Left kidney (tissue), 1 donor: ENCODE measurements at regions not wholly inside any gene's neighbourhood (a gene's known extent, or its start where the extent isn't known, plus 50 kb on each side); places are given as distances from the start of the nearest gene placed in this dataset.
A peak's percentile ranks its signal among the peaks of the same experiment; 100 is the strongest.

ENCODE experiments used
- DNase-seq: peaks from one replicate; pipeline ENCODE4 v3.0.0-alpha.2; 2013

- DNase-seq: no peak
Measured at GRCh38 chr9:129330711-129331492, 152.8 kb upstream of the IER5L start.

- DNase-seq: no peak
Measured at GRCh38 chr9:129328355-129329042, 150.4 kb upstream of the IER5L start.

GRCh38 chr9:129327552-129328328, 149.7 kb upstream of the IER5L start:
- no peak for DNase-seq

- no peak for DNase-seq
Measured at GRCh38 chr9:129326061-129327005, 148.3 kb upstream of the IER5L start.

GRCh38 chr9:129324808-129325502, 146.9 kb upstream of the IER5L start:
- DNase-seq: no peak

GRCh38 chr9:129323999-129324553, 146.0 kb upstream of the IER5L start:
- DNase-seq: no peak

GRCh38 chr9:129323376-129323998, 145.4 kb upstream of the IER5L start:
- no peak for DNase-seq

- DNase-seq: no peak
Measured at GRCh38 chr9:129322641-129323375, 144.7 kb upstream of the IER5L start.

- no peak for DNase-seq
Measured at GRCh38 chr9:129322022-129322621, 144.1 kb upstream of the IER5L start.

- DNase-seq: no peak
Measured at GRCh38 chr9:129321286-129322021, 143.4 kb upstream of the IER5L start.

GRCh38 chr9:129320575-129321285, 142.7 kb upstream of the IER5L start:
- DNase-seq: peak; percentile 86

- DNase-seq: no peak
Measured at GRCh38 chr9:129319938-129320481, 141.9 kb upstream of the IER5L start.

GRCh38 chr9:129319076-129319937, 141.2 kb upstream of the IER5L start:
- no peak for DNase-seq

GRCh38 chr9:129318121-129319075, 140.3 kb upstream of the IER5L start:
- DNase-seq: no peak
